ENCODE measurements at regions not wholly inside any gene's neighbourhood (a gene's known extent, or its start where the extent isn't known, plus 50 kb on each side); places are given as distances from the start of the nearest gene placed in this dataset.

DNA sequence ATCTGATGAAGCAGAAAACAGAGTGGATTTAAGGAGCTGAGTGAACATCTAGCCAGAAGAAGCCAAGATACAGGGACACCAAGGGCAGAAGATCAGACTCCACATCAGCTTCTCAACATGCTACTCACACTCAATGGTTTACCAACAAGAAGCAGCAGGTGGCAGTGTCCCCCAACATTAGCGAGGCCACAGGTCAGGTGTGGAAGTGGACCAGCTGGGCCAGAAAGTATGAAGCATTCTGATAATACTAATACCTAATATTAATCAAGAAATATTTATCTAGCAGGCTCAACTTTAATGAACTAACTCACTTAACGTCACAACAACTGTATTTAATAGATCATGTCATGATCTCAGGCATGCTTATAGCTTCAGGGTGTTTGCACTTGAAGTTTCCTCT, 73.4 kb upstream of the TTC29 start:
- WGBS, 5 donors = 24 to 48% (median 42%) methylated on average over 2 of the region's 2 CpGs
- H3K36me3 ChIP-seq = no peaks in the 10 kb centered on the region
- no peaks in the 10 kb centered on the region for H3K9me3 ChIP-seq
- no peak overlapping the region for H3K4me3 ChIP-seq
- DNase-seq = peak; percentile 64 to 70
- no peak overlapping the region for H3K27ac ChIP-seq
- TF ChIP-seq POLR2A (IDR thresholded peaks at IDR 0.05) (no peak), CTCF (IDR thresholded peaks at IDR 0.05) (peak in 5 of 7 experiments; percentile 33 to 68 (median 43))
- H3K27me3 ChIP-seq = peaks cover 0 to 6% (median 0%) of the 10 kb centered on the region in 3 donors
- H3K4me1 ChIP-seq = no peaks in the 10 kb centered on the region
- intact Hi-C loops (cut with DNase I; ENCODE audit: low total_unique reads) = loop anchor here (5.0 kb wide), 1 partner anchor 78 kb away; no protein-coding TSS in a partner anchor

GRCh38 chr4:147020456-147020855, 74.8 kb upstream of the TTC29 start:
- intact Hi-C loops (cut with DNase I; ENCODE audit: low total_unique reads) = no loop called here
- H3K4me3 ChIP-seq = no peak overlapping the region
- no peak for TF ChIP-seq CTCF (IDR thresholded peaks at IDR 0.05)
- no peak for TF ChIP-seq POLR2AphosphoS5 (IDR thresholded peaks at IDR 0.05)
- TF ChIP-seq POLR2A (IDR thresholded peaks at IDR 0.05) = no peak
- TF ChIP-seq EP300 (IDR thresholded peaks at IDR 0.05) = no peak
- peaks cover 0 to 1% (median 0%) of the 10 kb centered on the region in 3 donors for H3K27me3 ChIP-seq
- WGBS, 5 donors = 66 to 77% (median 74%) methylated on average over 4 of the region's 4 CpGs
- no peaks in the 10 kb centered on the region for H3K36me3 ChIP-seq
- H3K27ac ChIP-seq = no peak overlapping the region
- no peaks in the 10 kb centered on the region for H3K4me1 ChIP-seq
- no peak for DNase-seq
- H3K9me3 ChIP-seq = no peaks in the 10 kb centered on the region

DNA sequence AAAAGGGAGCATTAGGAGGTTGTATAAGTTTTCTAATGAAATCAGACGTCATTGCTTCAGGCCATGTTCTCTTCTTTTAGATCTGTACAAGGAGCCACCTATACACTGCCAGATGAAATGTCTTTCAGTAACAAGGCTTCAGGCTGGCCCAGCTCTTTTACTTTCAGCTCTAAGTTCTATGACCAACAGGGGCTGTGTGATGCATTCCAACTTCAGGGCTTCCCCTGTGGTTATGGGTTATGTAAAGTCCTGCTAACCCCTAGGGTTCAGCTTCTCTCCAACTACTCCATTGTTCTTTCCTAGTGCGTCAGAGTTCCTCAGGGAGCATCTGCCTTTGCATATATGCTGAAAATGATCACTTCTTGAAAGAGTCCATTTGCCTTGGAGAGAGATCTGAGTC, 79.4 kb upstream of the TTC29 start:
- no peak for DNase-seq
- Histone ChIP-seq H3K4me3 (no peak overlapping the region), H3K9me3 (no peaks in the 10 kb centered on the region), H3K27me3 (no peaks in the 10 kb centered on the region), H3K36me3 (no peaks in the 10 kb centered on the region), H3K4me1 (no peaks in the 10 kb centered on the region), H3K27ac (no peak overlapping the region)
- TF ChIP-seq EP300 (IDR thresholded peaks at IDR 0.05) (no peak), POLR2AphosphoS5 (IDR thresholded peaks at IDR 0.05) (no peak), CTCF (IDR thresholded peaks at IDR 0.05) (no peak), POLR2A (IDR thresholded peaks at IDR 0.05) (no peak)
- 79 to 96% (median 87%) methylated on average over 2 of the region's 2 CpGs for WGBS, 5 donors
- intact Hi-C loops (cut with DNase I; ENCODE audit: low total_unique reads) = no loop called here

DNA sequence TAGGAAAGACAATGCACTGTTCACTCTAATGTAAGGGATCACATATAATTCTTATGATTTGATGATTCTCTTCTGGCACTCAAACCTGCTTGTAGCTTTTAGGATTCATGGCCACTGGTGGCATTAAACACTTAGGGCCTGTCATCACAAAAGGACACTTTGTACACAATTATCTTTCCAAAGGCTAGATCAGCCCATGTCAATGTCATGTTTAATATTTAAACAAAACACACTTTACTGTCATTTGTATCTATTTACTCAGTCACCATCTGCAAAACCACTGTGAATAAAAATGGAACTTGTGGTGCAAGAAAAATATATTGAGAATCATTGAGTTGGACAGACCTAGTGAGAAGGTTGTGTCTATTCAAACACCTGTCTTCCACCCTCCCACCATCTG, 83.6 kb upstream of the TTC29 start:
- TF ChIP-seq POLR2AphosphoS5 (IDR thresholded peaks at IDR 0.05) = no peak
- TF ChIP-seq EP300 (IDR thresholded peaks at IDR 0.05) = no peak
- TF ChIP-seq CTCF (IDR thresholded peaks at IDR 0.05) = no peak
- TF ChIP-seq POLR2A (IDR thresholded peaks at IDR 0.05) = no peak
- intact Hi-C loops (cut with DNase I; ENCODE audit: low total_unique reads) = no loop called here

More for the DNA sequence above, 83.6 kb upstream of the TTC29 start:
- no peaks in the 10 kb centered on the region for H3K36me3 ChIP-seq
- peak in 1 of 2 donors; percentile 31 for DNase-seq
- H3K27ac ChIP-seq = no peak overlapping the region
- no peaks in the 10 kb centered on the region for H3K9me3 ChIP-seq
- H3K4me1 ChIP-seq = no peaks in the 10 kb centered on the region
- H3K27me3 ChIP-seq = no peaks in the 10 kb centered on the region
- H3K4me3 ChIP-seq = no peak overlapping the region
